GM18951 (cell line): ENCODE measurements at regions not wholly inside any gene's neighbourhood (a gene's known extent, or its start where the extent isn't known, plus 50 kb on each side); places are given as distances from the start of the nearest gene placed in this dataset.

ENCODE experiments used
- POLR2A ChIP-seq: IDR thresholded peaks from 4 replicates; pipeline ENCODE4 v1.6.1; 2011; ENCODE audit warnings: mild to moderate bottlenecking; ENCODE audit not compliant: insufficient read length, insufficient read depth; ENCODE audit errors: extremely low read depth
- in situ Hi-C: fragments of 300-500 bp; cut with MboI; formaldehyde crosslinking; loops from one replicate; pipeline ENCODE4 v1.12.0; 2022; ENCODE audit warnings: low sequenced_read_pairs, mixed read lengths, inconsistent platforms; ENCODE audit not compliant: unreplicated experiment

GRCh38 chr5:103434057-103434456 is 128.5 kb downstream of the NUDT12 start:
- in situ Hi-C loops = no loop called here
- no peak for TF ChIP-seq POLR2A

DNA sequence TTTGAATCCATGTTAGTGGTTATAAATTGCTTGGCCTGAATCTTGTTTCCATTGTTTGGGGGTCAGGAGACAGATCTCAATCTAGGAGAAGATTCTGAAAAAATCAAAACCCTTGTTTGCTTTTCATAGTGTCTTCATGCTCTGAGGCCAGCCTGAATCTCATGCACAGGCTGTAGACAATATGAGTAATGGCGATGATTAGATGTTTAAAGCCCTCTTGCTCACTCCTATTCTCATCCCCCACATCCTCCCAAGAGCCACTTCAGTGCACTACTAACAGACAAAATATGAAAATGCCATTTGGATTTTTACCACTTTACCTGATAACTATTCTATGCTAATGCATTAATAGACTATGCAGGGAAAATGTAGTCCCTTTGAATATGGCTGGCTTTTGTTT is 129.4 kb downstream of the NUDT12 start:
- TF ChIP-seq POLR2A = no peak
- in situ Hi-C loops = no loop called here

DNA sequence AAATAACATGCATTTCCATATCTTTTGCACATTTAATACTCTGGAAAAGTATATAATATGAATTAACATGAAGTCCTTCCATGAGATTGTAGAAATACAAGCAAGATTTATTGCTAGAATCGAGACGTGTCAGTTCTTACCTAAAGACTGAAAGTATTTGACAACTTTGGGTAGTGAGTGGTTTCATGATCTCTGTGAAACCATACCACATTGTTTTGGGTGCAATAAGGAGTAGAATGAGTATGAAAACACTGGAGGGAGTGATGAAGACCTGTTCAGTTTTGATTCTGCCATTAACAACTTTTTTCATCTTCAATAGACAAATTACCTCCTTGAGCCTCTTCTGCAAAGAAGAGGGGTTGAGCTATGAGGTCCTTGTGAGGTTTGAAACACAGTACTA is 133.7 kb downstream of the NUDT12 start:
- no peak for TF ChIP-seq POLR2A
- in situ Hi-C loops = no loop called here

GRCh38 chr5:103428411-103428871 is 134.1 kb downstream of the NUDT12 start:
- TF ChIP-seq POLR2A = no peak
- in situ Hi-C loops = no loop called here

GRCh38 chr5:103427326-103427725 is 135.3 kb downstream of the NUDT12 start:
- TF ChIP-seq POLR2A = no peak
- in situ Hi-C loops = no loop called here

DNA sequence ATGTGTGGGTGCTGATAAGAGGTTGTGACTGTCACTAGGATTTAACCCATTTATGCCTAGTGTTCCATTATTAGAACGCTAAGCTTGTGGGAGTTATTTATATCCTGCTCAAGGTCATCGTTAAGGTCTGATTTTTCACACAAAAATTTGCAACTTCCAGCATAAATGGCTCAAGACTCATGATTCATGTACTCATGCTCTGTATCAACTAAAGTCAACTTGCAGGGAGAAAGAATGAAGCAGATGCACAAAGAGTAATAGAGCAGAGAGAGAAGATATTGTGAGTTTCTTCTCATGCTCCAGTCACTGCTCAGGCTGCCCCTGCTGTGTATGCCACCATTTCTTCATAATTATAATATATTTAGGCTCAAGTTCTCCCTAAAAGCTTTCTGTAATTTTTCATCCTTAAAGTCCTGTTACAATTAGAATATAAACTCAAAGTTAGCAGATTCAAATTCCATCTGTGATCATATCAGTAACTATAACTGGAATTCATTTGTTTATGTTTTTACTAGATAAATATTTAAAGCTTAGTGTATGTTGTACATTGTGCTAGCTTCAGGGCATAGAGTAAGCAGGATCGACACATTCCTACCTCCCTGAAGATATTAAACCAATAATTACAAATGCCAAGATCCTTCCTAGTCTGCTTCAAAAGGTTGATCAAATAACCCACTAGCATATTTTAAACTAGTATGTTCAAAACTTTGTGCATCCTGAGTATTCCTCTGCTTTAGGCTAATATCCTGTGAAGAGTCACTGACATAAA is 136.7 kb downstream of the NUDT12 start:
- in situ Hi-C loops = no loop called here
- TF ChIP-seq POLR2A = no peak

DNA sequence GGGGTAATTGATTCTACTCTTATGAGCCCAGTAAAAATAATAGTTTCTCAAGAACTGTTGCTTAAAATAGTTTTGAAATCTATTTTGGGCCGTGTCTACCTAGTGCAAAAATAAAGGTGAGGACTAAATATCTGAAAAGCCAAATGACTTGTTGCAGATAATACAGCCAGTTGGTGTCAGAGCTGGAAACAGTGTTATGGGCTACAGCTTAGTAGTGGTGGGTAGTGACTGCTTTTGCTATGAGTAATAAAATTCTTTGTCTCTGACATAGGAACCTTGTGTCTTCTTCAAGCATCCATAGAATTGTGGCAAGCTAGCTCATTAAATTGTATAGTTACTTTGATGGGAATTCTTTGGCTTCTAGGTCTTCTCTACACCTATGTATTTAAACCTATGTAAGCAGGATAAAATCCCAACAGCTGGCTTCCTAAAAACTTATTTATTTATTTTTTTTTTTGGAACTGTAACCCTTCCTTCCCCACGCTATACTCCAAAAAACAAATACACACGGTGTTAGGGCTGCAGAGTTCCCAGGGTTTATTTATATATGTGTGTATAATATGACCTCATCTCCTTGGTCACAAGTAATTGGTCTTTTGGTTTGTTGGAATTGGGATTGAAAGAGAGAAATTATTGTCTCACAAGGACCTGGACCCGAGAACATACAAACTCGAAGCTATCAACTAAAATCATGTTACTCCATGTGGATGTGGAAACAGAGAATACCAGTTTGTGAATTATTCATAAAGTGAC is 138.0 kb downstream of the NUDT12 start:
- TF ChIP-seq POLR2A = no peak
- in situ Hi-C loops = no loop called here

DNA sequence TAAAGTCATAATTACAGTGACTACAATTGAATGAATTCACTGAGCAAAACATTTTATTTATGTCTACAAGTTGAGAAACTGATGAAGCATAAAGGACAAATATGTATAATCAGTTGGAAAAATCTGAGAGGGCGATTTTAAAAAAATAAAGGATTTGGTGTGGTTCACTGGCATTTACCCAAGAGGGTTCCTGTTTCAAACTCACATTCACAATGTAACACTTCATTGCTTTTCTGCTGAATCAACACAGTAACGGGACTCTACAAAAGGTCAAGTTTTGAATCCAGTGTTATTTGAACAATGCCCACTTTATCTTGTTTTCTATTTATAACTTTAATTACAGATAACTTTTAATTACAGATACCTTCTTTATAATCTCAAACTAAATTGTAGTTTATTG is 138.6 kb downstream of the NUDT12 start:
- no peak for TF ChIP-seq POLR2A
- in situ Hi-C loops = no loop called here

- TF ChIP-seq POLR2A = no peak
- in situ Hi-C loops = no loop called here
These were observed 139.8 kb downstream of the NUDT12 start for GRCh38 chr5:103422756-103423155.

GRCh38 chr5:103414604-103415003 is 148.0 kb downstream of the NUDT12 start:
- TF ChIP-seq POLR2A = no peak
- in situ Hi-C loops = no loop called here

DNA sequence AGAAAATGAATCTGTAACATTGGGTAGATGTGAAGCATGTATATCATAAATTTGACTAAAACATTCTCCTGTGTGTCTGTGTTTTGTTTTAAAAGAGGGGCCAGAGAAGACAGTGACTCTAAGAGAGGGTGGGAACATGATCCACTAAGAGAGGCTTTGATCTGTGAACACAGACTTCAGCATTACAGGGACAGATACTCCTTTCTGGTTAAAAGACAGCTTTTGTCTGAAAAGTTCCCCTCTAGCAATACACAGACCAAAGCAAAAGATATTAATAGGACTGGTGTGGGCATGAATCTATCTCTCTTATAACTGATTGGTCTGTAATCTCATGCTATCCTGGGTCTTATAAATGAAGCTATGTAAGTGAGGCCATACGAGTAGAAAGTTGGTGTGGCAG is 150.9 kb downstream of the NUDT12 start:
- TF ChIP-seq POLR2A = no peak
- in situ Hi-C loops = no loop called here

DNA sequence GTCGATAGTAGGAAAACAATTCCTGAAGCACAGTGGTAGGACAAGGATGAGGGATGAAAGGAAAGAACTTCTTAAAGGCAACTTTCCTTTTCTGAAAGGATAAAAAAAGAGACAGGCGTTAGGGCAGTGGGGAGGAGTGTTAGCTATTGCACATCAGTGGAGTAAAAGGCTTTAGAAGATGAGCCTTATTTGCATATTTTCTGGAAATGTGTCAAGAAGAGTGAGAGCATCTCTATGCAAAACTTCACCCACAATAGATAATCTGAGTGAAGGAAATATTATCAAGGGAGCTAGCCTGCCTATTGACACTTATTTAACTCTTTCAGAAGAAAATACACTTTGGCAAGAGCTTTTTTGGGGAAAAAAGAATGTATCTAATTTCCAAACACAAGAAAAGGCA is 151.6 kb downstream of the MACIR start:
- no peak for TF ChIP-seq POLR2A
- in situ Hi-C loops = no loop called here

GRCh38 chr5:103409013-103409670 is 150.6 kb downstream of the MACIR start:
- in situ Hi-C loops = no loop called here
- TF ChIP-seq POLR2A = no peak
